HCT116 (cell line): ENCODE measurements at regions not wholly inside any gene's neighbourhood (a gene's known extent, or its start where the extent isn't known, plus 50 kb on each side); places are given as distances from the start of the nearest gene placed in this dataset.

Experiments
- ATAC-seq: fragments of 200-7000 bp; cut with Tn5 transposase; 2 replicates; pipeline ENCODE4 v1.9.1; 2020; ENCODE audit warnings: mild to moderate bottlenecking, moderate library complexity
- BruUV-seq: library from RNA; stranded (reverse); fragments of 400-500 nt; replicated peaks from 2 replicates; lab custom pipeline; 2021; lab: Mats Ljungman, UMichigan
- CTCF ChIA-PET: fragments of 300-600 bp; sonication (Branson Sonifier 250); formaldehyde crosslinking; loops from one replicate; lab custom pipeline; 2021; ENCODE audit warnings: antibody characterized with exemption; lab: Charles Lee
- POLR2A ChIA-PET: fragments of 300-600, 350-600 bp; sonication (Branson Sonifier 250); formaldehyde crosslinking; loops from one replicate; lab custom pipeline; 2021; ENCODE audit warnings: antibody characterized with exemption; lab: Charles Lee
- RAD21 ChIA-PET, 2 experiments: fragments of 300-600 bp; sonication (Branson Sonifier 250); formaldehyde crosslinking; loops; one replicate each; lab custom pipeline; 2023; ENCODE audit warnings: low total read pairs in 2 of 2; ENCODE audit not compliant: uncharacterized antibody in 2 of 2, unreplicated experiment in 2 of 2, low non-redundant PET in 1 of 2; lab: Charles Lee
- DNase-seq: peaks from one replicate; pipeline ENCODE4 v3.0.0-alpha.2; 2010; ENCODE audit warnings: low read depth, low spot score
- H2AFZ ChIP-seq: fragments of 200-600 bp; shearing (Covaris generic), sonication (generic); 2 replicates; pipeline ENCODE4 v1.6.1; 2017; ENCODE audit warnings: low read depth, mixed run types, mixed read lengths, antibody characterized with exemption, low read length; ENCODE audit not compliant: poor library complexity, severe bottlenecking
- H3K27ac ChIP-seq: 2 replicates; pipeline ENCODE4 v1.5.1; 2012; ENCODE audit warnings: low read depth, low read length
- H3K27me3 ChIP-seq: fragments of 200-600 bp; sonication (generic); 2 replicates; pipeline ENCODE4 v1.6.1; 2016; ENCODE audit warnings: mixed run types, low read length, mixed read lengths; ENCODE audit not compliant: insufficient read depth
- H3K36me3 ChIP-seq, 2 experiments: fragments of 200-500 bp in 1 of 2; fragments of 200-600 bp in 1 of 2; sonication (Bioruptor generic) in 1 of 2; sonication (generic) in 1 of 2; 2 replicates each; pipeline versions ENCODE4 v1.5.1 to v1.6.1; 2014 to 2016; ENCODE audit warnings: low read length in 2 of 2, inconsistent platforms in 1 of 2, mixed read lengths in 1 of 2, mixed run types in 1 of 2; ENCODE audit not compliant: insufficient read depth in 2 of 2, control insufficient read depth in 1 of 2
- H3K4me1 ChIP-seq, 2 experiments: fragments of 200-600 bp in 1 of 2; sonication (generic) in 1 of 2; 2 replicates each; pipeline versions ENCODE4 v1.5.1 to v1.6.1; 2012 to 2017; ENCODE audit warnings: low read length in 2 of 2, inconsistent platforms in 1 of 2, mild to moderate bottlenecking in 1 of 2, mixed read lengths in 1 of 2, mixed run types in 1 of 2, moderate library complexity in 1 of 2; ENCODE audit not compliant: insufficient read depth in 2 of 2, control insufficient read depth in 1 of 2
- H3K4me2 ChIP-seq: fragments of 200-600 bp; sonication (generic); 2 replicates; pipeline ENCODE4 v1.6.1; 2017; ENCODE audit warnings: mixed run types, low read length, mixed read lengths
- H3K4me3 ChIP-seq, 2 experiments: fragments of 200-600 bp in 1 of 2; sonication (generic) in 1 of 2; replicated peaks in 1 of 2; 2 replicates each; pipeline ENCODE4 v1.5.1; 2011 to 2016; ENCODE audit warnings: low read length in 2 of 2, control low read depth in 1 of 2, low read depth in 1 of 2, mild to moderate bottlenecking in 1 of 2, mixed read lengths in 1 of 2, mixed run types in 1 of 2
- H3K79me2 ChIP-seq: fragments of 200-600 bp; sonication (generic); 2 replicates; pipeline ENCODE4 v1.6.1; 2017; ENCODE audit warnings: mild to moderate bottlenecking, mixed run types, low read length, moderate library complexity, mixed read lengths; ENCODE audit not compliant: insufficient read depth
- H3K9ac ChIP-seq: fragments of 200-600 bp; sonication (generic); 2 replicates; pipeline ENCODE4 v1.6.1; 2016; ENCODE audit warnings: low read length, mixed read lengths
- H3K9me2 ChIP-seq: fragments of 200-600 bp; sonication (generic), shearing (Covaris generic); 2 replicates; pipeline ENCODE4 v1.6.1; 2017; ENCODE audit warnings: mixed run types, mild to moderate bottlenecking, moderate library complexity; ENCODE audit not compliant: insufficient read depth
- H3K9me3 ChIP-seq, 2 experiments: fragments of 200-500 bp in 1 of 2; fragments of 200-600 bp in 1 of 2; sonication (Bioruptor generic) in 1 of 2; sonication (generic) in 1 of 2; 2 replicates each; pipeline ENCODE4 v1.6.1; 2014 to 2017; ENCODE audit warnings: low read length in 2 of 2, mixed read lengths in 2 of 2, inconsistent platforms in 1 of 2, low read depth in 1 of 2, mild to moderate bottlenecking in 1 of 2, mixed run types in 1 of 2, moderate library complexity in 1 of 2; ENCODE audit not compliant: control insufficient read depth in 1 of 2, insufficient read depth in 1 of 2
- H4K20me1 ChIP-seq: fragments of 200-600 bp; sonication (generic), shearing (Covaris generic); 2 replicates; pipeline ENCODE4 v1.6.1; 2017; ENCODE audit warnings: mixed run types, mild to moderate bottlenecking, moderate library complexity; ENCODE audit not compliant: insufficient read depth
- CBX3 ChIP-seq: IDR thresholded peaks from 2 replicates; pipeline ENCODE4 v1.6.1; 2012; ENCODE audit warnings: low read depth
- CEBPB ChIP-seq: IDR thresholded peaks from 2 replicates; pipeline ENCODE4 v1.6.1; 2012; ENCODE audit warnings: low read depth
- ELF1 ChIP-seq: IDR thresholded peaks from 2 replicates; pipeline ENCODE4 v1.6.1; 2012; ENCODE audit warnings: low read depth, borderline replicate concordance
- POLR2A ChIP-seq: IDR thresholded peaks from 2 replicates; pipeline ENCODE4 v1.7.0; 2011; ENCODE audit warnings: borderline replicate concordance; ENCODE audit not compliant: insufficient read depth, insufficient read length; ENCODE audit errors: extremely low read depth
- POLR2AphosphoS5 ChIP-seq: IDR thresholded peaks from 2 replicates; pipeline ENCODE4 v1.6.1; 2011; ENCODE audit warnings: mild to moderate bottlenecking, low read depth, low read length, moderate library complexity
- SP1 ChIP-seq: IDR thresholded peaks from 2 replicates; pipeline ENCODE4 v1.6.1; 2012; ENCODE audit warnings: low read depth
- intact Hi-C: fragments of 100-400 bp; cut with micrococcal nuclease; formaldehyde crosslinking; loops from 2 replicates; pipeline ENCODE4 v1.10.0; 2022
- TF ChIP-seq, protein P1 (sequence below): IDR thresholded peaks from 2 replicates; pipeline ENCODE4 v1.6.1; 2012; ENCODE audit warnings: low read depth
- TF ChIP-seq, protein P2 (sequence below): IDR thresholded peaks from 2 replicates; pipeline ENCODE4 v1.6.1; 2012
- TF ChIP-seq, protein P3 (sequence below): IDR thresholded peaks from 2 replicates; pipeline ENCODE4 v1.6.1; 2012
- TF ChIP-seq, protein P4 (sequence below), 3 experiments: fragments of 200-600 bp in 1 of 3; sonication (generic) in 1 of 3; IDR thresholded peaks in 2 of 3; conservative IDR thresholded peaks in 1 of 3; 2 replicates each; pipeline ENCODE4 v1.5.1; 2012 to 2017; ENCODE audit warnings: low read depth in 2 of 3, low read length in 2 of 3, antibody characterized with exemption in 1 of 3, borderline replicate concordance in 1 of 3, control low read depth in 1 of 3, mild to moderate bottlenecking in 1 of 3, mixed read lengths in 1 of 3, mixed run types in 1 of 3, moderate library complexity in 1 of 3; ENCODE audit not compliant: insufficient read depth in 1 of 3

DNA sequence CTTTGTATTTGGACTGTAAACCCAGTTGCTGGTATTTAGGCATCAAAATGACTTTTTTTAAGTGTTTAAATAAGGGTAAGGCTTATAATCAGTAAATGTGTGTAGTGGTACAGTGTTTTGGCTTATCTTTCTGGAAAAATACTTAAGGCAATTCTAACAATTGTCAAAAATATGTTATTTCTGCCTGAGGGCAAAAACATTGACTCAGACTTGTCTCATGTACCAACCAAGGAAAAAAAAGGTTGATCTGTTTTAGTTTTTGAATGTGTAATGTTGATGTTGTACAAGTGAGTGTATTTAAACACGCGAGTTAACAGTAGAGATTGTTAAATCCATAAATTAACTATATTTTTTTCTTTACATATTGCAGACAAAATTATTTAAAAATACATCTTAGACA is 277.8 kb upstream of the TYRP1 start:
- Histone ChIP-seq H3K79me2 (no peaks in the 10 kb centered on the region), H3K4me1 (no peaks in the 10 kb centered on the region), H4K20me1 (no peaks in the 10 kb centered on the region), H3K9me2 (no peaks in the 10 kb centered on the region), H3K27me3 (no peaks in the 10 kb centered on the region), H3K4me3 (no peak overlapping the region), H3K36me3 (no peaks in the 10 kb centered on the region), H2AFZ (no peak overlapping the region), H3K27ac (no peak overlapping the region), H3K4me2 (no peak overlapping the region), H3K9ac (no peak overlapping the region), H3K9me3 (peaks cover 6 to 11% of the 10 kb centered on the region in 2 experiments; a peak in 2 of 4 replicates)
- intact Hi-C loops = no loop called here
- no TSS peak for BruUV-seq
- ATAC-seq (no peak), DNase-seq (no peak)
- ChIA-PET RAD21 (no interaction called here), CTCF (no interaction called here), POLR2A (no interaction called here)
- TF ChIP-seq, protein P1, sequence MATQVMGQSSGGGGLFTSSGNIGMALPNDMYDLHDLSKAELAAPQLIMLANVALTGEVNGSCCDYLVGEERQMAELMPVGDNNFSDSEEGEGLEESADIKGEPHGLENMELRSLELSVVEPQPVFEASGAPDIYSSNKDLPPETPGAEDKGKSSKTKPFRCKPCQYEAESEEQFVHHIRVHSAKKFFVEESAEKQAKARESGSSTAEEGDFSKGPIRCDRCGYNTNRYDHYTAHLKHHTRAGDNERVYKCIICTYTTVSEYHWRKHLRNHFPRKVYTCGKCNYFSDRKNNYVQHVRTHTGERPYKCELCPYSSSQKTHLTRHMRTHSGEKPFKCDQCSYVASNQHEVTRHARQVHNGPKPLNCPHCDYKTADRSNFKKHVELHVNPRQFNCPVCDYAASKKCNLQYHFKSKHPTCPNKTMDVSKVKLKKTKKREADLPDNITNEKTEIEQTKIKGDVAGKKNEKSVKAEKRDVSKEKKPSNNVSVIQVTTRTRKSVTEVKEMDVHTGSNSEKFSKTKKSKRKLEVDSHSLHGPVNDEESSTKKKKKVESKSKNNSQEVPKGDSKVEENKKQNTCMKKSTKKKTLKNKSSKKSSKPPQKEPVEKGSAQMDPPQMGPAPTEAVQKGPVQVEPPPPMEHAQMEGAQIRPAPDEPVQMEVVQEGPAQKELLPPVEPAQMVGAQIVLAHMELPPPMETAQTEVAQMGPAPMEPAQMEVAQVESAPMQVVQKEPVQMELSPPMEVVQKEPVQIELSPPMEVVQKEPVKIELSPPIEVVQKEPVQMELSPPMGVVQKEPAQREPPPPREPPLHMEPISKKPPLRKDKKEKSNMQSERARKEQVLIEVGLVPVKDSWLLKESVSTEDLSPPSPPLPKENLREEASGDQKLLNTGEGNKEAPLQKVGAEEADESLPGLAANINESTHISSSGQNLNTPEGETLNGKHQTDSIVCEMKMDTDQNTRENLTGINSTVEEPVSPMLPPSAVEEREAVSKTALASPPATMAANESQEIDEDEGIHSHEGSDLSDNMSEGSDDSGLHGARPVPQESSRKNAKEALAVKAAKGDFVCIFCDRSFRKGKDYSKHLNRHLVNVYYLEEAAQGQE = no peak
- TF ChIP-seq ELF1 (no peak), POLR2AphosphoS5 (no peak), CBX3 (no peak), POLR2A (no peak), CEBPB (no peak), SP1 (no peak)
- TF ChIP-seq, protein P2, sequence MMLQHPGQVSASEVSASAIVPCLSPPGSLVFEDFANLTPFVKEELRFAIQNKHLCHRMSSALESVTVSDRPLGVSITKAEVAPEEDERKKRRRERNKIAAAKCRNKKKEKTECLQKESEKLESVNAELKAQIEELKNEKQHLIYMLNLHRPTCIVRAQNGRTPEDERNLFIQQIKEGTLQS = no peak
- TF ChIP-seq, protein P3, sequence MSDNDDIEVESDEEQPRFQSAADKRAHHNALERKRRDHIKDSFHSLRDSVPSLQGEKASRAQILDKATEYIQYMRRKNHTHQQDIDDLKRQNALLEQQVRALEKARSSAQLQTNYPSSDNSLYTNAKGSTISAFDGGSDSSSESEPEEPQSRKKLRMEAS = no peak
- TF ChIP-seq, protein P4, sequence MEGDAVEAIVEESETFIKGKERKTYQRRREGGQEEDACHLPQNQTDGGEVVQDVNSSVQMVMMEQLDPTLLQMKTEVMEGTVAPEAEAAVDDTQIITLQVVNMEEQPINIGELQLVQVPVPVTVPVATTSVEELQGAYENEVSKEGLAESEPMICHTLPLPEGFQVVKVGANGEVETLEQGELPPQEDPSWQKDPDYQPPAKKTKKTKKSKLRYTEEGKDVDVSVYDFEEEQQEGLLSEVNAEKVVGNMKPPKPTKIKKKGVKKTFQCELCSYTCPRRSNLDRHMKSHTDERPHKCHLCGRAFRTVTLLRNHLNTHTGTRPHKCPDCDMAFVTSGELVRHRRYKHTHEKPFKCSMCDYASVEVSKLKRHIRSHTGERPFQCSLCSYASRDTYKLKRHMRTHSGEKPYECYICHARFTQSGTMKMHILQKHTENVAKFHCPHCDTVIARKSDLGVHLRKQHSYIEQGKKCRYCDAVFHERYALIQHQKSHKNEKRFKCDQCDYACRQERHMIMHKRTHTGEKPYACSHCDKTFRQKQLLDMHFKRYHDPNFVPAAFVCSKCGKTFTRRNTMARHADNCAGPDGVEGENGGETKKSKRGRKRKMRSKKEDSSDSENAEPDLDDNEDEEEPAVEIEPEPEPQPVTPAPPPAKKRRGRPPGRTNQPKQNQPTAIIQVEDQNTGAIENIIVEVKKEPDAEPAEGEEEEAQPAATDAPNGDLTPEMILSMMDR (IDR thresholded peaks at IDR 0.05 in 2 of 3, conservative IDR thresholded peaks at IDR 0.05 in 1 of 3; ENCODE audit: borderline replicate concordance in 1 of 3, insufficient read depth in 1 of 3, low read depth in 2 of 3, low read length in 2 of 3) = no peak
